Activated CD4-positive, alpha-beta T cell treated with anti-CD3 and anti-CD28 coated beads for 48 hours (primary cell): ENCODE measurements at regions not wholly inside any gene's neighbourhood (a gene's known extent, or its start where the extent isn't known, plus 50 kb on each side); places are given as distances from the start of the nearest gene placed in this dataset.

Experiments
- DNase-seq: peaks from one replicate; pipeline ENCODE4 v3.0.0-alpha.2; 2020

DNA sequence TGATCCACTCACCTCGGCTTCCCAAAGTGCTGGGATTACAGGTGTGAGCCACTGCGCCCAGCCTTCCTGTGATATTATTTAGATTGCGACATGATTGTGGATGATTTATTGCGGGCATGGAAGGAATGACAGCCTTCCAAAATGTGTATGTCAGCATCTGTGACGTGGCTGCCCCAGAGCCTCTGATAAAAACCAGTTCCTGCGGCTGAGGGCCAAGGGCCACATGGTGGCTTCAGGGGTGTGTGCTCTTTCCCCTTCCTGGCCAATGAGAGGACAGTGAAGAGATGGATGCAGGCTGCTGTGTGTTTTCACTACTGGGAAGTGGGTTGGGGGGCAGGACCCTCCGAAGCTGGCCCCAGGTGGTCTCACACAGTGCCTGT is 57.4 kb upstream of the HGFAC start:
- no peak for DNase-seq

DNA sequence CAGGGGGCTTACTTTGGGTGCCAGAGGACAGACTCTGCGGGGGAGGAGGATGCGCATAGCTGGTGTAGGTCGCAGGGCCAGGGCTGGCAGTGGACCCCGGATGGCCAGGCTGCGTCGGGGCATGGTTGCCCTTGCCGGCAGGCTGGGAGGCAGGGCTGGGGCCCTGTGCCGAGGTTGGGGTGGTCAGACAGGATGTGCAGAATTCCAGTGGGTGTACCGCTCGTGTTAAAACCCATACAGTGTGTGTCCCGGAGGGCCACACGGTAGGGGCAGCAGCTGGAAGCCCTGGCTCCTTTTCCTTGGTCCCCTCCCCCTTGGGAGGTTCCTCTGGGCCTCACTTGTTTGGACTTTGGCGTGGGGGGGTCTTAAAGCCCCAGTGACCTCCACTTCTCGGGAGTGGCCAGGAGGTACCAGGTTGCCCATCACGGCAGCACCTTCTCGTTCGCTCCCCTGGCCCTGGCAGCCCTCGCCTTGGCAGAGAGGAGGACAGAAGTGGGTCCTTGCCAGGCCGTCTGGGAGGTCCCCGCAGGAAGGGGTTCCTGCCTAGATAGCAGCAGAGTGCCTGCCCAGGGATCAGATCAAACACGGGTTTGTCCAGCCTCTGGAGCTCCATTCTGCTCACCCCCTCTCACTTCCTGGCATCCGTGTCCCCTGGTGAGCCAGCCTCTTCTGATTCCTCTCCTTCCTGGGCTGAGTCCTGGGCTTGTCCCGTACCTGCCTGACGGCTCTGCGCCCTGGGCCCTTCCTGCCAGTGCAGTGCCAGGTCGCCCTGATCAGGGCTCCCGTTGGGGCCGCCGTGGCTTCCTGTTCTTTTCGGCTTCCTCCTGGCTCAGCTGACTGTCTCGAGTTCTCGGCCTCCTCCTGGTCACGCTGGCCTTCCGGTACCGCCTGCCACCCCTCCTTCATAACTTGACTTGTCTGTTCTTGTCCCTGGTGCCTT is 56.7 kb upstream of the HGFAC start:
- DNase-seq = no peak

DNA sequence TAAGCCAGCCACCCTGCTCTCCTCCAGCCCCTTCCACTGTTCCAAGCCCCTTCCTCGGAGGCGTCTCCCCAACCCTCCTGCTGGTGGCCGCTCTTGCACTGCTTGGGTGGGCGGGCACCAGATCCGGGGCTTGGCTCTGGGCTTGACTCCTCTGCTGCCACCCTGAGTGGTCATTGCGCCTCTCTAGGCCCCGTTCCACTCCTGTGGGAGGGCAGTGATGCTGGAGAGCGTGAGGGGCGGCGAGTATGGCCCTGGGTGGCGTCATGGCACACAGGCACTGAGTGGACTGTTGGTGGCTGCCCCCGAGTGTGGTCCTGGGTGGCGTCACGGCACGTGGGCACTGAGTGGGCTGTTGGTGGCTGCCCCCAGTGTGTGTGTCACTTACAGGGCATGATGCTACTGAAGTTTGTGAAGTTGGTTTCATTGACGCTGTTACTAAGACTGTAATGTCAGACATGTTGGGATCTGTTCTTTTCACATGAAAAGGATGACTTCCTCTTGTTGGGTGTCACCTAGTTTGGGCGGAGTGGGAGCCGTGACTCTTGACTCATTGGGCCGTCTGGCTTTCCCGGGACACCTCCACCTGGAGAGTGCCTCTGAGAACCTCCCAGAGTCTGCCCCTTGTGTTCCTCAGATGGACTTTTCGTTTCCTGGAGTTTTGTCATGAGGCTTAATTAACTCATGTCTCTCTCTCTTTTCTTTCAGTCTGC is 55.9 kb upstream of the HGFAC start:
- no peak for DNase-seq

DNA sequence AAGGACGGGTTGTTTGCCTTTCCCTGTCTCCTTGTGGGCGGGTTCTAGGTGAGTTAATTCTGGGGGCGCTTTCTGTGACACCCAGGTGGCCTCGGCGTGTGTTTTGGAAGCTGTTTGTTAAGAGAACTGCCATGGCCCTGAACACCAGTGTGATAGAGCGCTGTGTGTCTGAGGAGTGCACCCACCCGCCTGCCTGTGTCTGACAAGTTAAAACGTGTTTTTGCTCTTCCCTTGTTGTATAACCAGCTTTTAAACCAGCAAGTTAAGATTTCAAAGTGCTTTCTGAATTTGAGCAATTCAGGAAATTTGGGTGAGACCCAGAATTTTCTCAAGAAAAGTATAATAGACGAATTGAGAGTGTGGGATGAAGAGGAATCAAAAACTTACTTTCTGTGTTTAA is 55.2 kb upstream of the HGFAC start:
- no peak for DNase-seq

DNA sequence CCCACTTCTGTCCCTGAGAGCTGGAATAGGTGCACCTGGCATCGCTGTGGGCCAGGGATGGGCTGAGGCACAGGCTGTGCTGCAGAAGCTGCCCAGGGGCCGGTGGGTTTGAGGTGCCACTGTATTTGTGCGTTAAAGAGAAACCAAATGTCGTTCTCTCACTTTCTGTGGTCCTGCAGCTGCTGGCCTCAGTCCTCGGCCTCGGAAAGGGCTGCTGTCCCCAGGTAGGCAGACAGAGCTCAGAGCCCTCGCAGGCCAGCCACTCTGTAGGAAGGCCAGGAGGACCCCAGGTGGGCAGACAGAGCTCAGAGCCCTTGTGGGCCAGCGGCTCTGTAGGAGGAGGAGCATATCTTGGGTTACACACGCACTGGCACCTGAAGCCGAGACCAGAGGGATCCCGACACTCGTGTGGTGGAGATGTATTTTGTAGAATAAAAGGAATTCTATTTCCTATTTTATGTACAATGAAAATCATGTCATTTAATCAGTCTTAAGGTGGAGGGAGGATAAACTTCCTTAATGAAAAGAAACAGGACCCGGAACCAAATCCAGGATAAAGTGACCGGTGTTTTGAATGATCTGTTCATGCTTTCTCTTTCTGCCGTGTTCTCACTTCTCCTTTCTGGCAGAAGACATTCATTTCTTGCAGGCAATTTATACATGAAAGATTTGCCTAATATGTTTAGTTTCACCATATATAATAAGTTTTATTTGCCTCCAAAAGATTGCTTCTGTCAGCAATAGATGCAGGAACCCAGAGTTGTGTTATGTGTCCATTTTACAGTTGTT is 54.4 kb upstream of the HGFAC start:
- DNase-seq = no peak

DNA sequence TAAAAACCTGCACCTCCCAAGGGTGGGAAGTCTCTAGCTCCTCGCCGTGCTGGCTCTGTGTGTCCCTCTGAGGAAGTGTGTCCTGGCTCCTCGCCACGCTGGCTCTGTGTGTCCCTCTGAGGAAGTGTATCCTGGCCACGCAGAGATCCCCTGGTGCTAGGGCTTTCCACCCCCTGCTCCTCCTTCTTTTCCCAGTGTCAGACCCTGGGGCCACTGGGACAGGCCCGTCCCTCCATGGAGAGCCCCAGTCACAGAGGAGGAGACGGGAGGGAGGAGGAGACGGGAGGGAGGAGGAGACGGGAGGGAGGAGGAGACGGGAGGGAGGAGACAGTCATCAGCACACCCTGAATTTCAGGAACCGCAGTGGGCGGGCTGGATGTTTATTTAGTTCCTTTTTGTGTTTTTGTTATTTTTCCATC is 53.8 kb upstream of the HGFAC start:
- no peak for DNase-seq

DNA sequence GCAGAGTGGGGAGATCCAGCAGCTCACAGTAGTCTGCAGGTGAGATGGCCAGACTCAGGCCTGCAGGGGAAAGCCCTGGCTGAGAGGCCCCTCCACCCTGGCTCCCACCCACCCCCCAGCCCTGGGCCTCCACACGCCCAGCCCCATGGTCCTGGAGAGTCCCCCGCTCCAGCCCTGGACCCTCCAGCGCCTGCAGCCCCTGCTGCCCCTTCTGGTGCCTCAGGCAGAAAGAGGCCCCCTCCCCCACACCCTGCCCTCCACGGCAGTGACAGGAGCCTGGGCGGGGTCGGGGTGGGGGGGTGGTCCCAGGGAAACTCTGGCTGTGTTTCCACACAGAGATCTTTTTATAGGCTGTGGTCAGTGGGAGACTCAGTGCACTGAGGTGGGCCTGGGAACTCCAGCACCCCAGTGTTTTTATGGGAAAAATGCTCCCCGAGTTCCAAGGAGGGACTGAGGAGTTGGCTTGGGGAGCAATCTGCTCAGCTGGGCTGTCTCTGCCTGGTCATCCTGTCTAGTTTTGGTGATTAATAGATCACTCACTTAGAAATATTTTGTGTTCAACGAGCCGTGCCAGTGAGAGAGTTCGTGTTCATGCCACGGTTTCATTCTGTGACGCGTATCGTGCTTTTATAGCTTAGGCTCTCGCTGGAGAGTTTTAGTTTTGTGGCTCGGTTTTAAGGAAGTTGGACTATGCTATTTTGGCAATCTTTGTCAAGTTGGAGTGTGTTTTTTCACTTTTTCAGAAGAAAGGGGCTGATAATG is 53.1 kb upstream of the HGFAC start:
- DNase-seq = no peak

DNA sequence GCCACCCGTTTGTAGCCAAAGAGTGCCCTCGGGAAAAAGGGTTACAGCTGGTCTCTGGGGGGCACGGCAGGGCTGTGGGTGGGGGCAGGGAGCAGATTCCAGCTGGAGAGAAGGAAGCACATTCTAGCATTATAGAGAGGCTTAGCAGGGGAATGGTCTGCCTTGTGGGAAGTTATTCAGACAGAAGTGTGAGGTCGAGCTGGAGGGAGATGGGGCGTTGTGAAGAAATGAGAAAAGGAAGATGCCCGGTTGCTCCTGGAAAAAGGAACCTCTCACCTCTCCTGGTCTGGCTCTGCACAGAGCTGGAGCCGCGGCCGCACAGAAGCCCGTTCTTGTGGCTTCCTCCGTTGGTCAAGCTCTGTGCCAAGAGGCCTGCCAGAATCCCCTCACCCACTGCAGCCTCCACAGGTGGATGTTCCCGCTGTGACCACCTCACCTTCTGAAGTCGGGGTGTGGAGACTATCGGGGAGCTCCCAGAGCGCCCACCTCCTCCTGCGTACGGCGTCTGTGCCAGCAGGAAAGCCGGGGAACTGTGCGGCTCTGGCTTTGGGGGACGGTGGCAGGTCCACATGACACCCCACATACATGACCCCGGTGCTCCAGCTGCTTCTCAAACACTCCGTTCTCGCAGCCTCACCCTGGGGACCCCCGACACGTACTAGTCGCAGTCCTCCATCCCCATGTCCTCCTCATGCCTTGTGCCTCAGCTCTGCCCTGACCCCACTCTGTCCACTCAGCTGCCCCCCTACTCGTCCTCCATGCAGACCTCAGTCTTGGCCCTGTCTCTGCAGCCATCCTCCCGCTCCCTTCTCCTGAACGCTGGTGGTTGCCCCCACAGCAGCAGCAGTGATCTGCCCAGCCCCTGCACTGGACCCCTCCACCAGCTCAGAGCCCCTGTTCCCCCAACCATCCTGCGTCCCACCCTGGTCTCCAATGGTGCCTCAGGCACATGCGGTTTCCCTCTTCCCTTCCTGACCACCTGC is 52.2 kb upstream of the HGFAC start:
- no peak for DNase-seq

DNA sequence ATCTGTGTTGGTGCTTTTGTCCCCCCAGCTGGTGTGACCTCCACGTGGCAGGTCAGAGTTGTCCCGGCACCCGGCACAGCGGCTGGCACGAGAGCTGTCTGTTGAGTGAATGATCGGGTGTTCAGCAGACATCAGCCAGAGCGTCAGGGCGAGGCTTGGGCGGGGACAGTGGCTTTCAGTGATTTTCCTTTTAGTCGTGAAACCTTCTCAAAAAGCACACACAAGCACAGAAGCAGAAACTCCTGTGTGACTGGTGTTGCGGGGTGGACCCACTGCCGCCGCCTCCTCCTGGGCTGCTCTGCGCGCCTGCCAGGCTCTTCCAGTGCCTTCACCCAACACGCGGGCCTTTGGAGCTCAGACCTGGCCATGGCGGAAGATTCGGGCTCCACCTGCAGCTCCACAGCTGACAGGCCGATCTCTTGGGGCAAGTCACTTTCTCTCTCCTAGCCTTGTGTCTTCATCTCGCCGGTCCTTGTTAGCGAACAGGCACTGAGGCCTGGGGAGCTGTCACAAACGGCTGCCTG is 51.4 kb upstream of the HGFAC start:
- DNase-seq = no peak

DNA sequence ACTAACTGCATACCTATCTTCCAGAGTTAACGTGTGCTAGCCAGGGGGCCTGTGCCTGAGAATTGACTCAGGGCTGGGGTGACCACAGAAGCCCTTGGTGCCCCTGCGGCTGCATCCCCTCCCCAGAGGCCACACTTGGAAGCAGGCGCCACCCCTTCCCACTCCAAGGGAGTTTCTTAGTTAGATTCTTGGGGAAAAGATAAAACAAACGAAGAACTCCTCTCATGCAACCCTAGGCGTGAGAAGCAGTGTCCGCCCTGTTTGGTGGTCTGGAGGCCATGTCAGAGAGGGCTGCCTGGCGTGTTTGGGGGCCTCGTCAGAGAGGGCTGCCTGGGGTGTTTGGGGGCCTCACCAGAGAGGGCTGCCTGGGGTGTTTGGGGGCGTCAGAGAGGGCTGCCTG is 50.3 kb upstream of the HGFAC start:
- no peak for DNase-seq
